GM23338 (cell line): ENCODE measurements at regions not wholly inside any gene's neighbourhood (a gene's known extent, or its start where the extent isn't known, plus 50 kb on each side); places are given as distances from the start of the nearest gene placed in this dataset.

ENCODE experiments used
- ATAC-seq: fragments of 200-7000 bp; cut with Tn5 transposase; 3 replicates; pipeline ENCODE4 v1.9.1; 2020
- DNase-seq: peaks from one replicate; pipeline ENCODE4 v3.0.0-alpha.2; 2015; ENCODE audit warnings: low spot score
- H2AFZ ChIP-seq: fragments of 200-600 bp; sonication (generic); 2 replicates; pipeline ENCODE4 v1.8.0; 2016; ENCODE audit warnings: antibody characterized with exemption, mild to moderate bottlenecking, moderate library complexity
- H3F3A ChIP-seq: fragments of 200-600 bp; sonication (generic); replicated peaks from 2 replicates; pipeline ENCODE4 v1.8.0; 2017; ENCODE audit warnings: antibody characterized with exemption, mixed run types, low read depth
- H3K27ac ChIP-seq: fragments of 200-600 bp; sonication (generic); 2 replicates; pipeline ENCODE4 v1.6.1; 2016; ENCODE audit warnings: low read depth
- H3K27me3 ChIP-seq: fragments of 200-600 bp; sonication (generic); 2 replicates; pipeline ENCODE4 v1.8.0; 2016; ENCODE audit warnings: mild to moderate bottlenecking, mixed run types, moderate library complexity; ENCODE audit not compliant: insufficient read depth
- H3K36me3 ChIP-seq: fragments of 200-600 bp; sonication (generic); 2 replicates; pipeline ENCODE4 v1.8.0; 2016; ENCODE audit warnings: mild to moderate bottlenecking; ENCODE audit not compliant: insufficient read depth
- H3K4me1 ChIP-seq: fragments of 200-600 bp; sonication (generic); 2 replicates; pipeline ENCODE4 v1.8.0; 2016; ENCODE audit warnings: mild to moderate bottlenecking, moderate library complexity; ENCODE audit not compliant: insufficient read depth
- H3K4me2 ChIP-seq: fragments of 200-600 bp; sonication (generic); 2 replicates; pipeline ENCODE4 v1.7.1; 2017; ENCODE audit warnings: mixed run types
- H3K4me3 ChIP-seq: fragments of 200-600 bp; sonication (generic); 2 replicates; pipeline ENCODE4 v1.6.1; 2016; ENCODE audit warnings: mixed run types
- H3K79me2 ChIP-seq: fragments of 200-600 bp; sonication (generic); replicated peaks from 2 replicates; pipeline ENCODE4 v1.8.0; 2017; ENCODE audit warnings: mild to moderate bottlenecking; ENCODE audit not compliant: insufficient read depth
- H3K9me2 ChIP-seq: fragments of 200-600 bp; sonication (generic); 2 replicates; pipeline ENCODE4 v1.8.0; 2017; ENCODE audit not compliant: insufficient read depth
- H4K20me1 ChIP-seq: fragments of 200-600 bp; sonication (generic); replicated peaks from 2 replicates; pipeline ENCODE4 v1.8.0; 2017; ENCODE audit warnings: mild to moderate bottlenecking; ENCODE audit not compliant: insufficient read depth
- H3K27ac Mint-ChIP-seq: 2 replicates; pipeline ENCODE4 v1.8.0; 2020; ENCODE audit warnings: inconsistent platforms, mild to moderate bottlenecking, moderate library complexity, mixed read lengths
- H3K27me3 Mint-ChIP-seq: 3 replicates; pipeline ENCODE4 v1.8.0; 2022; ENCODE audit warnings: low read depth, mild to moderate bottlenecking, moderate library complexity, mixed read lengths, inconsistent platforms; ENCODE audit not compliant: insufficient read depth, poor library complexity
- H3K36me3 Mint-ChIP-seq: 3 replicates; pipeline ENCODE4 v1.8.0; 2021; ENCODE audit warnings: low read depth, mild to moderate bottlenecking, inconsistent platforms, moderate library complexity, mixed read lengths
- H3K4me1 Mint-ChIP-seq: 3 replicates; pipeline ENCODE4 v1.8.0; 2020; ENCODE audit warnings: mild to moderate bottlenecking, inconsistent platforms, mixed read lengths
- H3K4me3 Mint-ChIP-seq: 3 replicates; pipeline ENCODE4 v1.8.0; 2021; ENCODE audit warnings: moderate library complexity, mild to moderate bottlenecking, inconsistent platforms, mixed read lengths
- H3K9me3 Mint-ChIP-seq: 3 replicates; pipeline ENCODE4 v1.8.0; 2020; ENCODE audit warnings: moderate library complexity, mild to moderate bottlenecking, inconsistent platforms, mixed read lengths
- CREB1 ChIP-seq: fragments of 250-450 bp; sonication (Bioruptor Pico); IDR thresholded peaks from 2 replicates; pipeline ENCODE4 v1.5.0; 2020; ENCODE audit warnings: low read depth, mild to moderate bottlenecking, moderate library complexity
- CTCF ChIP-seq, 2 experiments: fragments of 200-600 bp in 1 of 2; sonication (generic) in 1 of 2; conservative IDR thresholded peaks; 2 replicates each; pipeline versions ENCODE4 v1.5.1 to v1.6.1; 2016 to 2017; ENCODE audit warnings: antibody characterized with exemption in 2 of 2, low read depth in 2 of 2, mild to moderate bottlenecking in 2 of 2, moderate library complexity in 1 of 2
- ETS1 ChIP-seq: IDR thresholded peaks from 2 replicates; pipeline ENCODE4 v1.6.1; 2016; ENCODE audit warnings: antibody characterized with exemption
- EZH2 ChIP-seq: fragments of 200-600 bp; sonication (generic); IDR thresholded peaks from one replicate; pipeline ENCODE4 v1.8.0; 2017; ENCODE audit warnings: antibody characterized with exemption, mild to moderate bottlenecking, low read depth; ENCODE audit not compliant: unreplicated experiment
- EZH2phosphoT487 ChIP-seq: fragments of 200-600 bp; sonication (generic); IDR thresholded peaks from one replicate; pipeline ENCODE4 v1.8.1; 2018; ENCODE audit warnings: antibody characterized with exemption; ENCODE audit not compliant: unreplicated experiment
- NANOG ChIP-seq: IDR thresholded peaks from 2 replicates; pipeline ENCODE4 v1.6.1; 2016; ENCODE audit warnings: antibody characterized with exemption, borderline replicate concordance
- REST ChIP-seq: IDR thresholded peaks from one replicate; pipeline ENCODE4 v1.6.1; 2018; ENCODE audit warnings: antibody characterized with exemption; ENCODE audit not compliant: unreplicated experiment
- STAT1 ChIP-seq: IDR thresholded peaks from one replicate; pipeline ENCODE4 v1.6.1; 2016; ENCODE audit warnings: antibody characterized with exemption; ENCODE audit not compliant: unreplicated experiment
- ZNF114 ChIP-seq: fragments of 250-450 bp; sonication (Bioruptor Pico); IDR thresholded peaks from 2 replicates; pipeline ENCODE4 v1.5.0; 2020; ENCODE audit warnings: mild to moderate bottlenecking, moderate library complexity
- ZNF331 ChIP-seq: fragments of 250-450 bp; sonication (Bioruptor Pico); IDR thresholded peaks from 2 replicates; pipeline ENCODE4 v1.5.0; 2020; ENCODE audit warnings: low read depth, mild to moderate bottlenecking, moderate library complexity
- ZNF462 ChIP-seq: fragments of 250-450 bp; sonication (Bioruptor Pico); IDR thresholded peaks from 2 replicates; pipeline ENCODE4 v1.5.0; 2020; ENCODE audit warnings: mild to moderate bottlenecking, moderate library complexity

- no peak for TF ChIP-seq EZH2
- no peak for TF ChIP-seq ZNF114 (CRISPR knock-in tag)
Measured at GRCh38 chr12:87924149-87924548, 105.1 kb downstream of the C12orf50 start (continued).

GRCh38 chr12:87923361-87923760 lies 105.8 kb downstream of the C12orf50 start:
- TF ChIP-seq ZNF114 (CRISPR knock-in tag) = no peak
- TF ChIP-seq NANOG = no peak
- TF ChIP-seq CTCF (conservative IDR thresholded peaks at IDR 0.05; ENCODE audit: low read depth in 2 of 2) = no peak
- TF ChIP-seq ZNF331 (CRISPR knock-in tag) = no peak
- TF ChIP-seq EZH2phosphoT487 = no peak
- no peak for TF ChIP-seq REST
- no peak for TF ChIP-seq ZNF462 (CRISPR knock-in tag)
- no peak for TF ChIP-seq CREB1 (CRISPR knock-in tag)
- TF ChIP-seq STAT1 = no peak
- no peak for TF ChIP-seq EZH2
- no peak for TF ChIP-seq ETS1
- H3K4me3 Mint-ChIP-seq = no peak overlapping the region
- no peaks in the 10 kb centered on the region for H3K36me3 ChIP-seq
- H3K27me3 ChIP-seq = no peaks in the 10 kb centered on the region
- H3K4me3 ChIP-seq = no peak overlapping the region
- no peaks in the 10 kb centered on the region for H3K79me2 ChIP-seq
- H3K4me2 ChIP-seq = no peak overlapping the region
- no peak overlapping the region for H3K27ac Mint-ChIP-seq
- H4K20me1 ChIP-seq = no peaks in the 10 kb centered on the region
- DNase-seq (no peak), ATAC-seq (no peak)
- no peaks in the 10 kb centered on the region for H3K4me1 ChIP-seq
- H3K36me3 Mint-ChIP-seq = no peaks in the 10 kb centered on the region
- H3F3A ChIP-seq = no peaks in the 10 kb centered on the region
- H3K27ac ChIP-seq = no peak overlapping the region
- no peaks in the 10 kb centered on the region for H3K4me1 Mint-ChIP-seq
- no peaks in the 10 kb centered on the region for H3K9me2 ChIP-seq
- H3K9me3 Mint-ChIP-seq = no peaks in the 10 kb centered on the region
- no peaks in the 10 kb centered on the region for H3K27me3 Mint-ChIP-seq
- no peak overlapping the region for H2AFZ ChIP-seq
